ENCODE measurements at regions not wholly inside any gene's neighbourhood (a gene's known extent, or its start where the extent isn't known, plus 50 kb on each side); places are given as distances from the start of the nearest gene placed in this dataset.

DNA sequence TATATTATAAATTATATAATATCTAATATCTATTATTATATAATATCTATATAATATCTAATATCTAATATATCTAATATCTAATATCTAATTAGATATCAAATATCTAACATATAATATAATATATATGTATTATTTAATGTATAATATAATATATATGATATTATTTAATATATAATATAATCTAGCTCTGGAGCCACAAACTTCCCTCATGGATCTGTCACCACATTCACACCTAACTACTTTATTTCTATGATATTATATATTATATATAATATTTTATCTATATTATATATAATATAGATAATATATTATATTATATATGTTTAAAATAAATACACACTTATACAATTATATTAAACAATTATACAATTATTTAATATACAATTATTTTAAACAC lies 667.5 kb downstream of the KCTD8 start:
- no peak for DNase-seq (ENCODE audit: extremely low spot score, unreplicated experiment)
- Mint-ChIP-seq H3K27ac (no peak overlapping the region), H3K36me3 (no peaks in the 10 kb centered on the region), H3K4me1 (ENCODE audit: unreplicated experiment) (no peaks in the 10 kb centered on the region), H3K9me3 (no peaks in the 10 kb centered on the region), H3K27me3 (no peaks in the 10 kb centered on the region), H3K4me3 (no peak overlapping the region)
- no peak for TF ChIP-seq CTCF (conservative IDR thresholded peaks at IDR 0.05)

GRCh38 chr4:43782391-43782790 lies 666.2 kb downstream of the KCTD8 start:
- DNase-seq (ENCODE audit: extremely low spot score, unreplicated experiment): no peak
- Mint-ChIP-seq H3K27me3 (no peaks in the 10 kb centered on the region), H3K36me3 (no peaks in the 10 kb centered on the region), H3K27ac (no peak overlapping the region), H3K4me1 (ENCODE audit: unreplicated experiment) (no peaks in the 10 kb centered on the region), H3K4me3 (no peak overlapping the region), H3K9me3 (no peaks in the 10 kb centered on the region)
- no peak for TF ChIP-seq CTCF (conservative IDR thresholded peaks at IDR 0.05)

DNA sequence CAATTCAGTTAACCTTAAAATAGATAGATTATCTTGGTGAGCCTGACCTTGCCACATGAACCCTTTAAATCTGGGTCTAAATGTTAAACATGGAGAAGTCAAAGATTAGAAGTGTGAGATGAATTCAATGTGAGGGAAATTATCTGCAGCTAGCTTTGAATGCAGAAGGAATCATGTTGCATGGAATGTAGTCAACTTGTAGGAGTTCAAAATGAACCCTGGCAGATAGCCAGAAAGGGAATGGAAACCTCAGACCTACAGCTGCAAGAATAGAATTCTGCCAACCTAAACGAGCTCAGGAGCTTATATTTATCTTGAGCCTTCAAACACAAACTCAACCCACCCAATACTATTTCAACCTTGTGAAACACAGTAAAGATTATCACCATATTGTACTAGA lies 632.5 kb downstream of the KCTD8 start:
- Mint-ChIP-seq H3K9me3 (no peaks in the 10 kb centered on the region), H3K27ac (no peak overlapping the region), H3K36me3 (no peaks in the 10 kb centered on the region), H3K27me3 (no peaks in the 10 kb centered on the region), H3K4me1 (ENCODE audit: unreplicated experiment) (no peaks in the 10 kb centered on the region), H3K4me3 (no peak overlapping the region)
- TF ChIP-seq CTCF (conservative IDR thresholded peaks at IDR 0.05): no peak
- DNase-seq (ENCODE audit: extremely low spot score, unreplicated experiment): no peak

- DNase-seq (ENCODE audit: extremely low spot score, unreplicated experiment): no peak
- Mint-ChIP-seq H3K36me3 (no peaks in the 10 kb centered on the region), H3K27me3 (no peaks in the 10 kb centered on the region), H3K4me1 (ENCODE audit: unreplicated experiment) (no peaks in the 10 kb centered on the region), H3K27ac (no peak overlapping the region), H3K4me3 (no peak overlapping the region), H3K9me3 (no peaks in the 10 kb centered on the region)
- no peak for TF ChIP-seq CTCF (conservative IDR thresholded peaks at IDR 0.05)
Observed at GRCh38 chr4:43822621-43823020, 626.0 kb downstream of the KCTD8 start.

- Mint-ChIP-seq H3K9me3 (no peaks in the 10 kb centered on the region), H3K4me3 (no peak overlapping the region), H3K36me3 (no peaks in the 10 kb centered on the region), H3K27me3 (no peaks in the 10 kb centered on the region), H3K4me1 (ENCODE audit: unreplicated experiment) (peaks cover 1% of the 10 kb centered on the region), H3K27ac (no peak overlapping the region)
- TF ChIP-seq CTCF (conservative IDR thresholded peaks at IDR 0.05): no peak
- no peak for DNase-seq (ENCODE audit: extremely low spot score, unreplicated experiment)
Observed at GRCh38 chr4:43835869-43836268, 612.7 kb downstream of the KCTD8 start.

DNA sequence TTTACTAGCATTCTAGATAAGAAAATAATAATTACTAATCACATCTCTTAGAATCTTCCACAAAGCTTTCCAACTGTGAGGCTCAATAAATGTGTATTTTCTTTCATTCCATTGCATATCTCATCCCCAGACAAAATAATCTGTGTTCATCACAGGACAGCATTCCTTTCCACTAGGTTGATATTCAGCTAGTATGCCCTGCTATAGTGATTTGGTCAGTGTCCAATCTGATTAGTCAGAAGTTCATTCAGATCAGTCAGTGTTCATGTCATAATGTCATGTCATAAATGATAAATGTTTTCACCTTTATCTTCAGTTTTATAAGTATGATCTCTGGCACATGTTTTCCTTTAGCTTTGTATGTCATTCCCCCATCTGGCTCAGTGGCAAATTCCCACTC lies 611.4 kb downstream of the KCTD8 start:
- Mint-ChIP-seq H3K9me3 (no peaks in the 10 kb centered on the region), H3K36me3 (no peaks in the 10 kb centered on the region), H3K27ac (no peak overlapping the region), H3K4me1 (ENCODE audit: unreplicated experiment) (peaks cover 11% of the 10 kb centered on the region), H3K27me3 (no peaks in the 10 kb centered on the region), H3K4me3 (no peak overlapping the region)
- no peak for DNase-seq (ENCODE audit: extremely low spot score, unreplicated experiment)
- TF ChIP-seq CTCF (conservative IDR thresholded peaks at IDR 0.05): no peak
